GM12864 (cell line): ENCODE measurements at regions not wholly inside any gene's neighbourhood (a gene's known extent, or its start where the extent isn't known, plus 50 kb on each side); places are given as distances from the start of the nearest gene placed in this dataset.

Experiments used
- DNase-seq: peaks from one replicate; pipeline ENCODE4 v3.0.0-alpha.2; 2011; ENCODE audit warnings: low read depth
- H3K4me3 ChIP-seq: 2 replicates; pipeline ENCODE4 v1.5.1; 2011; ENCODE audit warnings: mild to moderate bottlenecking, low read depth, low read length, control low read depth
- CTCF ChIP-seq: IDR thresholded peaks from 2 replicates; pipeline ENCODE4 v1.5.1; 2011; ENCODE audit warnings: low read depth, mild to moderate bottlenecking, moderate library complexity, low read length, control low read depth, inconsistent platforms; ENCODE audit errors: missing control alignments

GRCh38 chr7:23944131-23944530 lies 234.1 kb downstream of the STK31 start:
- no peak for DNase-seq
- no peak for TF ChIP-seq CTCF
- H3K4me3 ChIP-seq: no peak overlapping the region

- H3K4me3 ChIP-seq: no peak overlapping the region
- DNase-seq: no peak
- TF ChIP-seq CTCF: no peak
Observed at GRCh38 chr7:23945472-23945871, 235.5 kb downstream of the STK31 start.

GRCh38 chr7:23955145-23955544 lies 245.1 kb downstream of the STK31 start:
- TF ChIP-seq CTCF: no peak
- no peak for DNase-seq

GRCh38 chr7:23955600-23956149 lies 245.7 kb downstream of the STK31 start:
- no peak overlapping the region for H3K4me3 ChIP-seq
- TF ChIP-seq CTCF: no peak
- no peak for DNase-seq

More at GRCh38 chr7:23955145-23955544, 245.1 kb downstream of the STK31 start:
- H3K4me3 ChIP-seq: no peak overlapping the region

GRCh38 chr7:23956772-23957576 lies 247.0 kb downstream of the STK31 start:
- DNase-seq: no peak
- no peak for TF ChIP-seq CTCF
- H3K4me3 ChIP-seq: no peak overlapping the region

GRCh38 chr7:23959821-23960220 lies 249.8 kb downstream of the STK31 start:
- no peak for DNase-seq
- H3K4me3 ChIP-seq: no peak overlapping the region
- no peak for TF ChIP-seq CTCF

GRCh38 chr7:23960361-23960760 lies 250.3 kb downstream of the STK31 start:
- no peak overlapping the region for H3K4me3 ChIP-seq
- TF ChIP-seq CTCF: no peak
- no peak for DNase-seq
